ENCODE measurements at regions not wholly inside any gene's neighbourhood (a gene's known extent, or its start where the extent isn't known, plus 50 kb on each side); places are given as distances from the start of the nearest gene placed in this dataset.

DNA sequence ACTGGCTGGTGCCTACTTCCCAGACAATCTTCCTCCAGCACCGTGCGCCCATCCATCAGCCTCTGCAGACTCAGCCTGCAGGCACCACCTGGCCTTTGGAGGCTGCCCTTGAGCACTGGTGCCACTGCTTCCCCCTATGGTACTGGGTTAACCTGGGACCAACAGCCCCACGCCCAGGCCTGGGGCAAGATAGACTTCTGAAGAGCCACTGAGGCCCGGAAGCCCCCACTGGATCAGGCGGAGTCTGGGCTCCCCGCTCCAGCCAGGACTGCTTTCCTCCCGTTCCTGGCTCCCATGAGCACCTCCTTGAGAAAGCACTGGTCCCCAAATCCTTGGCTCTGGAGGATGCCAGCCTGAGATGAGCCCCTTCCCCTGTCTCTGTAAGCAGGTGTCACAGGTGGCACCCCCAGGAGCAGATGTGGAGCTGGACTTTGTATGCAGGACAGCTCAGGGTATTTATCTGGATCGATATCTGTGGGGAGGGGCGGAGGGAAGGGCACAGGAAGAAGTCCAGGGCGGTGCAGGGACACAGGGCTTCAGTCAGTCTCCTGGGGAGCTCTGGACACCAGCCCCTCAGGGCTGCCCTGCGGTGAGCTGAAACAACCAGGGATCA lies 206.5 kb upstream of the PPP2R2D start:
- no peak for DNase-seq
- Histone ChIP-seq H3K9ac (ENCODE audit: low read length) (no peak overlapping the region), H3K4me1 (ENCODE audit: control insufficient read depth, low read depth, low read length) (no peaks in the 10 kb centered on the region), H2AK5ac (ENCODE audit: low read length) (no peak overlapping the region), H3K56ac (ENCODE audit: low read length) (no peak overlapping the region), H3K4me2 (ENCODE audit: low read length) (no peak overlapping the region), H3K4ac (ENCODE audit: low read depth, low read length) (no peak overlapping the region), H3K4me3 (ENCODE audit: low read length) (no peak overlapping the region), H3K27ac (ENCODE audit: low read depth, low read length) (no peak overlapping the region), H3K27me3 (ENCODE audit: insufficient read depth, low read length, poor library complexity) (no peaks in the 10 kb centered on the region), H4K8ac (ENCODE audit: low read depth, low read length) (no peak overlapping the region), H3K79me2 (ENCODE audit: control insufficient read depth, insufficient read depth, low read length) (no peaks in the 10 kb centered on the region), H2BK15ac (replicated peaks; ENCODE audit: low read depth) (no peak overlapping the region), H3K18ac (ENCODE audit: low read length) (no peak overlapping the region), H3K36me3 (ENCODE audit: control insufficient read depth, insufficient read depth, low read length) (no peaks in the 10 kb centered on the region), H2BK120ac (ENCODE audit: low read depth, low read length) (no peak overlapping the region), H3K79me1 (ENCODE audit: low read length) (no peaks in the 10 kb centered on the region), H2BK5ac (ENCODE audit: low read length) (no peak overlapping the region), H3K23ac (ENCODE audit: low read length) (no peak overlapping the region), H4K5ac (ENCODE audit: low read length) (no peak overlapping the region)
- no CpG with 5 or more reads among the region's 11 CpGs for WGBS (ENCODE audit: extremely low coverage, insufficient coverage, low lambda C conversion rate)

DNA sequence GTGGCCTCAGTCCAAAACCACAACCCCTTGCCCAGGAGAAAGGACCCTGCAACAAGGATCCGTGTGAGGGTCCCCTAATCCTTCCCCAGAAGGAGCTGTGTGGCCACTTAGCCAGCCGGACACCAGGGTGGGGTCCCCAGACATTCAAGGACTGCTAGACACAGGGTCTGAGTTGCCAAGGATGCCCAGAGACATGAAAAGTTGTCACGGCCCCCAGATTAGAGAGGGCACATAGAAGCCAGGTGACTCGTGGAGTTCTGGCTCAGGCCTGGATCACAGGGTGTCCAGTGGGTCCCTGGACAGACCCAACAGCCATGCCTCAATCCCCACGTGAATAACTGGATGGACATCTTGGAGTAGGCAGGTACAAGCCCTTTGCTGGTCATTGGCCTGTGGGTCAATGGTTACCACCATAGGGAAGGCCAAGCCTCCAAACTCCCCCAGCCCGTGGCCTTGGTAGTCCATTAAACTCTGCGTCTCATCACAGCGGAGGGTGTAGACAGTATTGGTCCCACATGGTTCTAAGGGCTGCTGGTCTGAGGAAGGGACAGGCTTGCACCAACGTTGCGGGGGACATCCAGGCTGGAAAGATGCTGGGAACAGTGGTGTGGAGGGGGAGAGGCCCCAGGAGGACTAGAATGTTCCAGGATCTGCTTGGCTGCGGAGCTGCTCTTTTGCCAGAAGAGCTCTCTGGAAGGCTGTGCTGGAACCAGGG lies 205.9 kb upstream of the PPP2R2D start:
- Histone ChIP-seq H2BK15ac (replicated peaks; ENCODE audit: low read depth) (no peak overlapping the region), H4K8ac (ENCODE audit: low read depth, low read length) (no peak overlapping the region), H3K56ac (ENCODE audit: low read length) (no peak overlapping the region), H3K36me3 (ENCODE audit: control insufficient read depth, insufficient read depth, low read length) (no peaks in the 10 kb centered on the region), H2AK5ac (ENCODE audit: low read length) (no peak overlapping the region), H3K27me3 (ENCODE audit: insufficient read depth, low read length, poor library complexity) (no peaks in the 10 kb centered on the region), H2BK120ac (ENCODE audit: low read depth, low read length) (no peak overlapping the region), H3K23ac (ENCODE audit: low read length) (no peak overlapping the region), H3K79me2 (ENCODE audit: control insufficient read depth, insufficient read depth, low read length) (no peaks in the 10 kb centered on the region), H3K4me3 (ENCODE audit: low read length) (no peak overlapping the region), H3K4me2 (ENCODE audit: low read length) (no peak overlapping the region), H3K4me1 (ENCODE audit: control insufficient read depth, low read depth, low read length) (no peaks in the 10 kb centered on the region), H4K5ac (ENCODE audit: low read length) (no peak overlapping the region), H3K18ac (ENCODE audit: low read length) (no peak overlapping the region), H3K79me1 (ENCODE audit: low read length) (no peaks in the 10 kb centered on the region), H3K9ac (ENCODE audit: low read length) (no peak overlapping the region), H3K4ac (ENCODE audit: low read depth, low read length) (no peak overlapping the region), H3K27ac (ENCODE audit: low read depth, low read length) (no peak overlapping the region), H2BK5ac (ENCODE audit: low read length) (no peak overlapping the region)
- no CpG with 5 or more reads among the region's 11 CpGs for WGBS (ENCODE audit: extremely low coverage, insufficient coverage, low lambda C conversion rate)
- DNase-seq: no peak

GRCh38 chr10:131695496-131696165 lies 205.2 kb upstream of the PPP2R2D start:
- Histone ChIP-seq H3K79me2 (ENCODE audit: control insufficient read depth, insufficient read depth, low read length) (no peaks in the 10 kb centered on the region), H3K4me3 (ENCODE audit: low read length) (no peak overlapping the region), H2BK15ac (replicated peaks; ENCODE audit: low read depth) (no peak overlapping the region), H3K9ac (ENCODE audit: low read length) (no peak overlapping the region), H3K4ac (ENCODE audit: low read depth, low read length) (no peak overlapping the region), H3K79me1 (ENCODE audit: low read length) (no peaks in the 10 kb centered on the region), H3K18ac (ENCODE audit: low read length) (no peak overlapping the region), H3K56ac (ENCODE audit: low read length) (no peak overlapping the region), H3K4me1 (ENCODE audit: control insufficient read depth, low read depth, low read length) (no peaks in the 10 kb centered on the region), H4K5ac (ENCODE audit: low read length) (no peak overlapping the region), H3K27ac (ENCODE audit: low read depth, low read length) (no peak overlapping the region), H3K36me3 (ENCODE audit: control insufficient read depth, insufficient read depth, low read length) (no peaks in the 10 kb centered on the region), H3K27me3 (ENCODE audit: insufficient read depth, low read length, poor library complexity) (no peaks in the 10 kb centered on the region), H3K23ac (ENCODE audit: low read length) (no peak overlapping the region), H3K4me2 (ENCODE audit: low read length) (no peak overlapping the region), H2AK5ac (ENCODE audit: low read length) (no peak overlapping the region), H2BK120ac (ENCODE audit: low read depth, low read length) (no peak overlapping the region), H2BK5ac (ENCODE audit: low read length) (no peak overlapping the region), H4K8ac (ENCODE audit: low read depth, low read length) (no peak overlapping the region)
- no CpG with 5 or more reads among the region's 23 CpGs for WGBS (ENCODE audit: extremely low coverage, insufficient coverage, low lambda C conversion rate)
- no peak for DNase-seq

GRCh38 chr10:131697476-131698128 lies 203.2 kb upstream of the PPP2R2D start:
- H3K9ac ChIP-seq (ENCODE audit: low read length): no peak overlapping the region
- no peaks in the 10 kb centered on the region for H3K27me3 ChIP-seq (ENCODE audit: insufficient read depth, low read length, poor library complexity)
- no peak overlapping the region for H3K27ac ChIP-seq (ENCODE audit: low read depth, low read length)
- H3K56ac ChIP-seq (ENCODE audit: low read length): no peak overlapping the region
- no peak overlapping the region for H3K4me3 ChIP-seq (ENCODE audit: low read length)
- H4K5ac ChIP-seq (ENCODE audit: low read length): no peak overlapping the region
- H3K18ac ChIP-seq (ENCODE audit: low read length): no peak overlapping the region
- no peak overlapping the region for H2BK120ac ChIP-seq (ENCODE audit: low read depth, low read length)
- no peak overlapping the region for H2BK15ac ChIP-seq (replicated peaks; ENCODE audit: low read depth)
- H2BK5ac ChIP-seq (ENCODE audit: low read length): no peak overlapping the region
- H3K4ac ChIP-seq (ENCODE audit: low read depth, low read length): no peak overlapping the region
- H3K4me2 ChIP-seq (ENCODE audit: low read length): no peak overlapping the region
- H2AK5ac ChIP-seq (ENCODE audit: low read length): no peak overlapping the region
- no peaks in the 10 kb centered on the region for H3K79me2 ChIP-seq (ENCODE audit: control insufficient read depth, insufficient read depth, low read length)
- DNase-seq: no peak
- no peaks in the 10 kb centered on the region for H3K79me1 ChIP-seq (ENCODE audit: low read length)
- H3K4me1 ChIP-seq (ENCODE audit: control insufficient read depth, low read depth, low read length): no peaks in the 10 kb centered on the region
- no peaks in the 10 kb centered on the region for H3K36me3 ChIP-seq (ENCODE audit: control insufficient read depth, insufficient read depth, low read length)
- H3K23ac ChIP-seq (ENCODE audit: low read length): no peak overlapping the region
- no peak overlapping the region for H4K8ac ChIP-seq (ENCODE audit: low read depth, low read length)
- WGBS (ENCODE audit: extremely low coverage, insufficient coverage, low lambda C conversion rate): no CpG with 5 or more reads among the region's 21 CpGs

DNA sequence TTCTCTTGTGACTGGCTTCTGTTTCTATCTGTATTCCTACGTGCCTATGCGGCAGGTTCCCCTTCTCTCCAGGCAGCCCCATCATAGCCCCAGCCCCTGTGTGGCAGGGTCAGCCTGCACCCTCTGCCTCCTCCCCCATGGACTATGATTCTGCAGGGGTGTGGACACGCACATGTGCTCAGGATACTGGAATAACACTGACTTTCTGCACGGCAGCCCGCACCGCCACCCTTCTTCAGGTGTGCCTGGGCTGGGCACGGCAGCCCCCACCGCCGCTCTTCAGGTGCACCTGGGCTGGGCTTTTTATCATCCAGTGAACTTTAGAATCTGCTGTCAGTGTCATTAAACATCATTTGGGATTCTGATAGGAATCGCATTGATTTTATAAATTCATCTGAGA lies 202.6 kb upstream of the PPP2R2D start:
- WGBS (ENCODE audit: extremely low coverage, insufficient coverage, low lambda C conversion rate): no CpG with 5 or more reads among the region's 10 CpGs

More for the DNA sequence above, 202.6 kb upstream of the PPP2R2D start:
- no peaks in the 10 kb centered on the region for H3K36me3 ChIP-seq (ENCODE audit: control insufficient read depth, insufficient read depth, low read length)
- no peak overlapping the region for H2BK120ac ChIP-seq (ENCODE audit: low read depth, low read length)
- H3K9ac ChIP-seq (ENCODE audit: low read length): no peak overlapping the region
- H3K18ac ChIP-seq (ENCODE audit: low read length): no peak overlapping the region
- H3K4me2 ChIP-seq (ENCODE audit: low read length): no peak overlapping the region
- no peak overlapping the region for H2AK5ac ChIP-seq (ENCODE audit: low read length)
- DNase-seq: no peak
- no peaks in the 10 kb centered on the region for H3K79me1 ChIP-seq (ENCODE audit: low read length)
- no peak overlapping the region for H3K56ac ChIP-seq (ENCODE audit: low read length)
- no peaks in the 10 kb centered on the region for H3K27me3 ChIP-seq (ENCODE audit: insufficient read depth, low read length, poor library complexity)
- H3K4me1 ChIP-seq (ENCODE audit: control insufficient read depth, low read depth, low read length): no peaks in the 10 kb centered on the region
- H3K23ac ChIP-seq (ENCODE audit: low read length): no peak overlapping the region
- no peak overlapping the region for H4K8ac ChIP-seq (ENCODE audit: low read depth, low read length)
- no peak overlapping the region for H4K5ac ChIP-seq (ENCODE audit: low read length)
- H3K4ac ChIP-seq (ENCODE audit: low read depth, low read length): no peak overlapping the region
- no peak overlapping the region for H2BK15ac ChIP-seq (replicated peaks; ENCODE audit: low read depth)
- H3K4me3 ChIP-seq (ENCODE audit: low read length): no peak overlapping the region
- no peak overlapping the region for H2BK5ac ChIP-seq (ENCODE audit: low read length)
- no peak overlapping the region for H3K27ac ChIP-seq (ENCODE audit: low read depth, low read length)
- no peaks in the 10 kb centered on the region for H3K79me2 ChIP-seq (ENCODE audit: control insufficient read depth, insufficient read depth, low read length)
